T-helper 1 cell (primary cell): ENCODE measurements at regions not wholly inside any gene's neighbourhood (a gene's known extent, or its start where the extent isn't known, plus 50 kb on each side); places are given as distances from the start of the nearest gene placed in this dataset.

Source experiments
- DNase-seq, 5 donors: peaks; one replicate each; pipeline ENCODE4 v3.0.0-alpha.2; 2012 to 2020

DNA sequence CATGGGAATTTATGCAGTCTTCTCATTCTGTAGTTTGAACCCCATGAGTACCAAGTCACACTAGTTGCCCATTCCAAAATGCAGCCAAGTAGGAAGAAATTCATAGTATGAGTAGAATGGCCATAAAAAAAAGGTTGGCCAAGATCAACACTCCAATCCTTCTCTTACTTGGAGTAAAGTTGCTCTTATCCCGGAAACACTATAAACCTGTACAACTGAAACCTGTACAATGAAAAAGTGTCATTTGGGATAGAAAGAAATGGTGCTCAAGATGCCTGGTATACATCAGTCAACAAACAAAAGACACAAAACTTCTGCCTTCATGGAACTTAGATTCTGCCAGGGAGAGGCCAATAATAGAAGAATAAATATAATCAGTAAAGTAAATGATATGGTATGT is 325.0 kb downstream of the NFIB start:
- no peak for DNase-seq

DNA sequence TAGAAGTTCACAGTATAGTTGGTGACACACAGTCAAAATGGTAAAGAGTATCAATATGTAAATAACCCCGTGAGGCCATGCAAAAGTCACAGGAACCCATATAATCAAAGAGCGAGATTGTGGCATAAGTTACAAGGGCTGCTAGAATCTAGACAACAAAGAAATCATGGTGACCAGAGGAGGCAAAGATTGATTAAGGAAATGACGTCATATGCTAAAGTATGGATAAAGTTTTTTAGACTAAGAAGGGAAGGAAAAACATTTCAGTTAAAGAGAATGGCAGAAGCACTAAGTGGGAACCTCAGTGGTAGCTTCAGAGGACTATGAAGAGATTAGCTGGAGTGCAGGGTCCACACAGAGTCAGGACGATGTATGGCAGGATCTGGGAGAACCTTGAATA is 330.3 kb downstream of the NFIB start:
- DNase-seq: no peak

DNA sequence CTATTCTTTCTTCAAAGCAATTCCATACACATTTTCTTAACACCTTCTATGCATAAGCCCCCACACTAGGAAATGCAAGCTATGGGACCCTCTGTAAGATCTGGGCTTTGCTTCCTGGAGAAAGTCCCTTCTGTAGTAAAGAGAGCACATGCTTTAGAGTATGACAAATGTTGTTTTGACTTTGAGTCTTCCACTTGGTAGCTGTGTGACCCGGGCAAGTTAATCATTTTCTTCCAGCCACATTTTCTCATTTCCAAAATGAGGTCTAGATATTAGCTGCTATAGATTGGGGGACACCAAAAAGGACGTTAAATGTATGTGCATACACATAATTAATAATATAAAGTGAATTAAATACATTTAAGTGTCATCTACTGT is 334.0 kb downstream of the NFIB start:
- DNase-seq: no peak

DNA sequence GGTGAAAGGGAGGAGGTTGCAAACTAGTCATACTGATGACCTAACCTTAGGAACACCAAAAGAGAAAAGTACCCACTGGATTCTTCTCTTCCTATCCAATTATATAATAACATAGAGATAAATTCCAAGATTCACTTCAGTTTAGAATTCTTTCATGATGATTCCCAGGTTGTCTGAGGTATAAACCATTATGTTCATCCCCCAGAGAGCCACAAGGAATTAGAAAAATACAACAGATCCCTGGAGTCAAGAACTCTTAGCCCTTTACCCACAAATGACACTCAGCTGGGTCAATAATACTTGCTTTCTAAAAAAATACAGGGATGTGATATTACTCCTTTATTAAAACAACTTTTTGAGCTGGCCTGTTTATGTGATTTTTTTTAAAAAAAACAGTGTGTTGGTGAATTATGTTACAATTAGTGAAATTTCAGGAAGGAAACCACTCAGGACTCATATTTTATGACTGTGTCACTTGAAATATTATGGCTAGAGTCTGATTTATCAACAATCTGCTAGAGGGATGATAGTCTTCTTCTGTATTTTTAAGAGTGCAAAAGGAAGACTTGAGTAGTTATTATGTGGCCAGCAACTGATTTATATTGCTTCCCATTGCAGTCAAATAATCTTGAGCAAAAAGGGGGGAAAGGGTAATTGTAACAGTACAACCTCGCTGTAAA is 338.2 kb downstream of the NFIB start:
- no peak for DNase-seq

DNA sequence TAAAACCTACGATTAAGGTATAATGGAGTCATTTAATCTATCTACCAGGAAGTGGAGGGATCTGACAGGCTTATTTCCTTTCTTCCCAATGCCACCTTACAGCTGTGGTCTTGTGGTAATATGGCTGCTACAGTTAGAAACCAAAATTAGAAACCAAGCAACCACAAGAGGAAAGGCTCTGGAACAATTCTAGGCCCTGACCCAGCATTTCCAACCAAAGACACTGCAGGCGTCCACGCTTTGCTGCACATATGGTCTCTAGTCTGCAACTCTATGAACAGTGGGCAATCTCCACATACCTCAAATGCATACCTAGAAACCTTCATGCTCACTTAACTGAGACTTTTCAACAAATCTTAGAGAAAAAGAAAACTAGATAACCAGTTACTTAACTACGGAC is 339.1 kb downstream of the NFIB start:
- no peak for DNase-seq

DNA sequence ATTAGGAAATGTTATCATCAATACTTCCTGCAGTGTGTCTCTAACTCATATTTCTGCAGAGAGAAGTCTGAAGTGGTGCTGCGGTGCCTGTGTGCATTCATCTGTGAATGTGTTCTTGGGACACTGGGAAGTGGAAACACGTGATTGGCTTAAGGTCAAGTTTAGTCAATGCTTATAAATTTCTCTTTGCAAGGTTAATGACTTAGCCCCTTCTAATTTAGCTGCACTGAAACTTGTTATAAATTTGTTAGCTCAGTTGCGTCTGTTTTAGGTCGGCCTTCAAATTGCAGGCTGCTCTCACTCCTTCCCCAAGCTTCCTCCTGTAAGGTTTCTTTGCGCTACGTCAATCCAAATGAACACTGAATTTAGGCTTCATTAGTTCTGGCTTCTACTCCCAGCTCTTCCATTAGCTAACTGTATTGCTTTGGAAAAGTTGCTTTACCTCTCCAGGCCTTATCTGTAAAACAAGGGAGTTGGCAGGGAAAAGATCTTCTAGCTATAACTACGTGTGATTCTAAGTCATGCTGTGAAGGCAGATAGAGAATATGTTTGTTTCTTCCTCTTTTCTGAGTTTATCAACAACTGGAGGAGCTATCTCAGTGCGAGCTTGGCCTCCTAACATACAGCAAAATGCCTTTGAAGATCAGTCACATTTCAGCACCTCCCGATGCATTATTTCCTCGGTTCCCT is 341.8 kb downstream of the NFIB start:
- DNase-seq: no peak

DNA sequence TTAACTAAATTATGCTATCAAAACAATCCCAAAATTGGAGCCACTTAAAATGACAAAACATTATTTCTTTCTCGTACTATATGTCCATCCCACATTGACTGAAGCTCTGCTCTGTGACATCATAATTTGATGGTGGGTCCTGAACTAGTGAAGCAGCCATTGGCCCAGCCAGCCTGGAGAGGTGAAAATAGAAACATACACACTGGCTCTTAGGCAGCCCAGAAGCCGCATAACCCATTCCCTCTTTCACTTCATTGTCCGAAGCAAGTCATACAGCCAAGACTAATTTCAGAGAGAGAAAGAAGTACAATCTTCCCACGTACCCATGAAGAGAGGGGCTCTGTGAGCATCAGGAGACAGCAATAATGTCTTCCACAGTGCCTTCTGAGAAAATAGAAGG is 342.5 kb downstream of the NFIB start:
- no peak for DNase-seq

DNA sequence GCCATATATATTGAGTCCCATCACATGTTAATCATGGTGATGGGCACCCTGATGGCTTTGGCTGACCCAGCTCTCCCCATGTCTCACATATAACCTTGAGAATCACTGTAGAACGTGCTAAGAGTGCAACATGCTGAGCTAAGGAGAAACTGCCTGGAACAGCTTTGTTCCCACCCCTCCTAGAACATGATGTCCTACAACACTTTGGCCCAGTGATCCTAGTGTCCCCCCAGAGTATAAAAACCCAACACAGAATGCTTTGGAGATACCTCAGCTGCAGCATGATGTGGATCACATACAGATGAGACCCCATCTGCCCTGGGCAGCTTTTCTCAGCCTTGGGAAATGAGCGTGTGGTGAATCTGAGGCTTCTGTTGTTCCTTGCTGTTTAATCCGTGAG is 343.5 kb downstream of the NFIB start:
- no peak for DNase-seq

DNA sequence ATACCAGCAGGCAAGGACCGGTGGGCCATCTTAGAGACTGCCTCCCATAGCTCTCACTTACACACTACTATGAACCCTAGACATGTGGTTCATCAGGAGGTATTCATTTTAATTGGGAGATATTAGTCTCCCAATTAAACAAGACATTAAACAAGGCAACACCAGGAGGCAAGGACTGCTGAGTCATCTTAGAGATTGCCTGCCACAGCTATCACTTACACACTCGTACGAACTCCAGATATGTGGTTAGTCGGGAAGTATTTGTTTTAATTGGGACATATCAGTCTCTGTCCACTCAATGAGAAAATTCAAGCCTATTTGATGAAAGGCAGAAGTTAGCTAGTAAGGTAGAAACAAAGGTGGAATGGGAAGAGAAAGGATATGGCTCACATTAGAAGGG is 343.9 kb downstream of the NFIB start:
- DNase-seq: no peak

DNA sequence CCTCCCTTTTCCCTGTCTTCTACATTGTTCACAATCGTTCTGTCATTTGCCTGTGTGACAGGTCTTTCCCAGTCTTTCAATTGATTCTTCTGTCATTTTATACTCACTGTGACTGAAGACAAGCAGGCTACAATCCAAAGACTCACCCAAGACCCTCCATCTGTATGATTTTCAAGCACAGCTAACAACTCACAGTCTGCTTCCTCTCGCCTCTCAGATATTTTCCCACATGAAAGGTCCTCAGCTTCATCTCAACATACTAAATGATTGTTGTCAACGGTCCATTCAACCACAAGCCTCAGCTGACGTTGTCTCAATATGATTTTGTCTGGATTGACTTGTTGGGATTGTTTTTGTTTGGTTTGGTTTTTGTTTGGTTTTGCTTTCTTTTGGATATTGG is 346.5 kb downstream of the NFIB start:
- DNase-seq: no peak

DNA sequence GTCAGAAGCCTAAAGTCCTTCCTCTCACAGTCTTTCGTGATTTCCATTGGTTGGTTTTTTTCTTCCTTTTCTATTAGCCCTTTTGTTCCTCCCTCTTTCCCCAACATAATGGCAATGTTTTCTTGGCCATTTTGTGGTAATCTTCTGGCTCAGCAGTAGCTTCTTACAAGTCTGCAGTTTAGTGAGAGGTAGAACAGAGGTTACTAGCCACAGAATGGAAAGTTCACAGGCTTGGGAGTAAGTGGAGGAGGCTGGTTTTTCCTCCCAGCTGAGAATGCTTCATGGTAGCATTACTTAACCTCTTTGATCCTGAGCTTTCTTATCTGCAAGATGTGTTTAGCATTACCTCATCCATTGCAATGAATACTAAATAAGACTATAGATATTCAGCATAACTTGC is 346.9 kb downstream of the NFIB start:
- DNase-seq: no peak

DNA sequence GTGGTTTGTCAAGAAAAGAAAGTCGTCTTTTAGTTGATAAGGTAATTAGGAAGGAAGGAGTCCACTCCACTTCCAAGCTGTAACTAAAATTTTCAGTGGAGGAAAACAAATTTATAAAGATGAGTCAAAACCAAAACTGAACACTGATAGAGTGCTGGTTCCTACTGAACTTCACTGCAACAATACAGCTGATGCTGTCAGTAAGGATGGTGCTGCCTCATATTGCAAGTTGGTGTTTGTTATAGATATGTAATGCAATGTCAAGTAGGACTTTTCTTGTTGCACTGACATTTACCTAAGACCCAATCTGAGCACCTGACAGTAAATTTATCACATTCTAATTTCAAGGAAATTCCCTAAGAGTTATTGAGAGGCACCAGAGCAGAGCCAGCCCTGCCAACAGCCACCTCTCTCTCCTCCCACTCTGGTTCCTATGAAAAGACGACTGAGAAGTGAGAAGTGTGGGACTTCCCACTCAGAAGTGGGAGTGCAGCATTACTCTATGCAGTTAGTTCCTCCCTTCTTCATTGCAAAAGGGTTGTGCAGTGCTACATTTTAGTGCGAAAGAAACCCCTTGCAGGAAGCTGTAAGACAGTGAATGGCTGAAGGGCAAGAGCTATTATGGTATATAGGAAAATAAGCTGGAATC is 350.8 kb downstream of the NFIB start:
- DNase-seq: no peak

DNA sequence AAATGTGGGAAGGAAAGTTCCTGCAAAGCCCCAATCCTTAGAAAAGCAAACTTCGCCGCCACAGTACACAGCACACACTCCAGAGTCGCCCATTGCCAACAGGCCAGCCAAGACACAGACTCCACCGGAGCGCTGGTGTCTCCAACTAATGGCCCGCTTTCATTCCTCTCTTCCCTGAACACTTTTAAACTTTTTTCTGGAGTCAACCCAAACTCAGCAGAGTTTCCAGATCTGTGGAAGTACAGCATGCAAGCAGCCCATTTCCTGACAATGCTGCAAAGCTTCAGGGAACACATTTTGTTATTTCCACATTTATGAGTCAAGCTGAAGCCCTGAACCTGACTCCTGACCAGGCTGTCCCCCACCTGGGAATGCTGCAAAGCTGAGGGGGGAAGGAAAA is 351.9 kb downstream of the NFIB start:
- no peak for DNase-seq

DNA sequence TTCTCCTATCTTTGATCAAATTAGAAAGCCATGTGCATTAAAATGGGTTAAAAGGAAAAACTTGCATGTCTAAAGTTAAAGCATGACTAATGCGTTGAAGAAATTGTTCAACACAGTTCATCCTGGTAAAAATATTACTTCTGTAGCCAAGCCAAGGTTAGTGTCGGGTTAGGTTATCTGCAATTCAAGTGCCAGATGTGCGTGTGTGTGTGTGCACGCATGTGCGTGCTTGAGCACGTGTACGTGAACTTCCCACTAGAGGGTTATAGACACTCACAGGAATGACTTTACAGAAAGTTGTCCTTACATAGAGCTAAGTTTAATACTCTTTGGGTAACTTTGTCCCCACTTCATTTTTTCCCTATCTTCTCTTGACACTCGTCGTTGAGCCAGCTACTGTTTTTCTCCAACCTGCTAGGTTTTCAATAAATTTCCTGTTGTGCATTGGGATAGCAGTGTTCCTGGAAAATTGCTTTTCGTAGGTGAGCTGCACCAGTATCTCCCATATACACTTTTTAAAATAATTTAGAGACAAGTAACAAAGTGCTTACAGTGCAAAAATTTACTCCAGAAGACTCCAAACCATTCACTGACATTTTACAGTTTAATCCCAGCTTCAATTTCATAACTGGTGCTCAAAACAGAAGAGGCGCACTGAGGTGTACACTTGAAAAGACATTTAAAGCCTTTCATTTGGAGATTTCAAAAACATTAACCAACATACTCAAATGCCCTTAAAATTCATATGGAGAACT is 353.8 kb downstream of the NFIB start:
- DNase-seq: no peak

DNA sequence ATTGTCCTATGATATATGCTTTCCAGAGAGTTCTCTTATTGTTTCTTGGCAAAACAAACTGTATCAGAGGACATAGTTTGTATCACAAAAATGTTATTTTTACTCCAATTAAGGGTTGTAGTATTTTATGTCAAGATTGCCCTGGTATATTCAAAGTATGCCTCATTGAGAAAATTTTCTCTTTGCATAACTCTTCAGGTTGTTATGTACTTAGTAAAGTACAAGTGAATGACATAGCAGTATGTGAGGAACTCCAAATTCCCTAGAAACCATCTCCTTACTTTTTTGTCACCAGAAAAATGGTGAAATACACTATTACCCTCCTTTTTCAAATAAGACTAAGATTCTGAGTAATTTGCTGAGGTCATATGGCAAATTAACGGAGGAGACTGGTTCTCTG is 355.3 kb downstream of the NFIB start:
- DNase-seq: no peak

DNA sequence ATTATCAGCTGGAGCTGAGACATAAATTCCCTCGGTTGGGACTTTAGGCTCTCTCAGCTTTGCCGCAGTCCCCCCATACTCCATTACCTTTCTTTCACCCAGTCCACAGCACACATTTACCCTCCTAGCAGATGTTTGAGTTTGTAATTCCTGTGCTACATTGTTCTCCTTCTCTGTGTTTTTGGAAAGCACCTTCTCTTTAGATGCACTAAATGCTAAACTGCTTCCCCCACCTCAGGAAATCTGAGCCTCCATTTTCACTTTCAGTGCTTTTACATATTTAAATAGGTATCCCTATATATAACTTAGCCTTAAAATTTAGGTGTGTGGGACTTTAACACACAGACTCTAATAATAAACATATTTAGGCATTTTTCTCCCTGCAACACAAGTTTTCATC is 356.9 kb downstream of the NFIB start:
- no peak for DNase-seq

DNA sequence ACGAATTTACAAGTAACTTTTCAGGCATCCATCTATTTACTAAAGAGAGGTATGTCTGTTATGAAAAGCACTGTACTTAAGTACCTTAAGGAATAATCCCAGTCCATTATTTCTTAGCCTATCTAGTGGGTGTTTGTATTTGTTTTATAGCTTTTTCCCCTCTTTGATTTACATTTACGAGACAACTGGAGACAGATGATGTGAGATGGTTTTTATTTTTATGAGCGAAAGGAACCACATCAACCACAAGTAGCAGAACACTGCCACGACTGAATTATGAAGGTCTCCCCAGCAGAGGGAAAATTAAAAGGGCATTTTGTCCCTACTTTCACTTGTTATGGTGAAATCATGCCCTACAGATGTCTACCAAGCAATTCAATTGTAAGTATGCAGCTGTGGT is 357.8 kb downstream of the NFIB start:
- no peak for DNase-seq

DNA sequence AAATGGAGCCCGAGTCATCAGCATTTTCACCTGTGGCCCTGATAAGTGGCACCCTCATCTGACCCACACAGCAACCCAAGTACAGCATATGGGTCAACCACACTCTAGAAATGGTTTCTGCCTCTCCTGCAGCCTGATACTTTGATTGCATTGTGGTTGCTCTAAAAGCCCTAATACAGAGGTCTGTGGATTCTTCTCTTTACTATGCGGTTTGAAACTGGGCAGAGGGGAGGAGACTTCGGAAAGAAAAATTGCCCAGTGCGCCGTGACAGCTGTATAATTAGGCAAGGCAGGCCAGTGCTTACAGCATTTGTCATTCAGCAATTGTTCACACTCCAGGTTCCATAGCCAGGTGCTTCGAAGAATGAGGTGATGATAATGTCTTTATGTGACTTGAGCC is 361.0 kb downstream of the NFIB start:
- no peak for DNase-seq

DNA sequence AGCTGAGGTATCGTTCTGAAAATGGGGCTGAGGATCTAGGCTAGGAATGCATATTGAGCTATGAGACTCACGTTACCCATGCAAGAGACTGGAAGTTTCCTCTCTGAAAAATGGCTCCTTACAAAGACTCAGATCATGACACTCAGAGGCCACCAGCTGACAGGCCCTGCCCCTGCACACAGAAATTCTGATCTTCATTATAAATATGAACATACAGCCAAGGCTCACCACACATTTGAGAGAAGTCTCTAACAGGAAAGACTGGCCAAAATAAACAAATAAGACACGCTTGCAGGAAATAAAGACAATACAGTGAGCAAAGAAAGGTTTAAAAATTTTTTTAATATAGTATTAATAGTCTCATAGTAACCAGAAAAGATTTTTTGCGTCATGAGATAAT is 365.9 kb downstream of the NFIB start:
- no peak for DNase-seq

DNA sequence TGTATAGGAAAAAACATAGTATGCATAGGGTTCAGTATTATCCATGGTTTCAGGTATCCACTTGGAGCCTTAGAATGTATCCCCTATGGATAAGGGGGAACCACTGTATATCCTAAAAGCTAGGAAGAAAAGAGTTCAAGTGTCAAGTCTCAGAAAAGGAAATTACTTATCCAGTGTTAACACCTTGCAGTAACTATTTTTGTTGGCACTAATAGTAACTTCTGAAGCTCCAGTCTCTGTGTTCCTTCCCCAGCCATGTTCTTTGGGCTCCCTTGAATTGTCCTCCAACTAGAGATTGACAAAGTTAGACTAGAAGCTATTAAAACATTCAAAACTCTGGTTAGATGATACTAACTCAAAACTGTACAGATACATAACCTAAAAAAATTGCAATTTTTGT is 370.8 kb downstream of the NFIB start:
- DNase-seq: no peak

DNA sequence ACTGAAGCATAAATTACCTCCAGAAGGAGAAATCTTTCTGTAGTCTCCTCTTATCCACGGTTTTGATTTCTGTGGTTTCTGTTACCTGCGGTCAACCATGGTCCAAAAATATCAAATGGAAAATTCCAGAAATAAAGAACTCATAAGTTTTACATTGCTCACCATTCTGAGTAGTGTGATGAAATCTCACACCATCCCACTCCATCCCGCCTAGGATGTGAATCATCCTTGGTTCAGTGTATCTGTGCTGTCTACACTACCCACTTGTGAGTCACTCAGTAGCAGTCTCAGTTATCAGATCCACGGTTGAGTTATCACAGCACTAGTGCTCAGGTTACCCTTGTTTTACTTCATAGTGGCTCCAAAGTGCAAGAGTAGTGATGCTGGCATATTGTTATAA is 371.2 kb downstream of the NFIB start:
- peak in 1 of 5 donors; percentile 0 for DNase-seq

DNA sequence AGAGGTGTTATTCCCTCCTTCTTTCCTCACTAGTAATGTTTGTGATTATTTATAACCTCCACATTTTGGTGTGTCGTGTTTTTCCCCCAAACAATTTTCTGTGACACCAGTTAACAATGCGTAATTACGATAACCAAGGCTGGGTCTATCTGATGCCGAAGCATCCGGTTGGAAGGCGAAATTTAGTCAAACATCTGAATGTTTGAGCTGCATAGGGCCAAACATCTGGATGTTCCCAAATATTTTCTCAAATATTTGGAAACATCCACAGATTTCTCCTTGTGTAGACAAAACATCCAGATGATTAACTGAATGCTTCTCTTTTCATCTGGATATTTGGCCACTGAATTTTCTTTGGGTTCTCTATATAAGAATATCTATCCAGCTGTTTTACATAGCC is 371.7 kb downstream of the NFIB start:
- DNase-seq: no peak

DNA sequence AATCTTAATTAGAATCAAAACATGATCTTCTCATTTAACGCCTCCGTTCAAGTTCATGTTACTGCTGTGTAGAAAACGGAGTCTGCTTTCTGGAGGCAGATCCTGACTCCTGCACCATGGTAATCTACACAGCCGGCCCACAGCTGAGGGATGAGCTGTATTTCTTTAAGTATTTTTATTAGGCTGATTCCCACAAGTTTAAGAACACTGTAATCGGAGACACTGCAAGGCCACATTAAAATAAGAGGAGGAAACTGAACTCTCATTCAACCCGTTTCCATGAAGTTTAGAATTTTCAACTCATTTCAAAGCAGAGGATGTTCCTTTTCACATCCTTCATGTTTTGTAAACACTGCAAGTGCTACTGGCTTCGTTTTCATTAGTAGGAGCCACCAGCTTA is 372.2 kb downstream of the NFIB start:
- DNase-seq: no peak
